Tibial artery (tissue), 4 donors: ENCODE measurements at regions not wholly inside any gene's neighbourhood (a gene's known extent, or its start where the extent isn't known, plus 50 kb on each side); places are given as distances from the start of the nearest gene placed in this dataset.

ENCODE experiments used
- DNase-seq, 2 donors: peaks; one replicate each; pipeline ENCODE4 v3.0.0-alpha.2; 2019
- H3K27ac ChIP-seq, 2 donors: fragments of 200-600 bp; sonication (generic) in 1 of 2; 1 replicate in 1 of 2; 2 replicates in 1 of 2; pipeline ENCODE4 v1.5.1; 2018 to 2019; ENCODE audit warnings: mild to moderate bottlenecking in 1 of 2
- H3K27me3 ChIP-seq, 2 donors: fragments of 200-600 bp; sonication (generic) in 1 of 2; one replicate each; pipeline versions ENCODE4 v1.5.1 to v1.6.0; 2016 to 2019
- H3K36me3 ChIP-seq, 3 donors: fragments of 200-600 bp; sonication (generic) in 2 of 3; one replicate each; pipeline ENCODE4 v1.5.1; 2016 to 2019; ENCODE audit warnings: mild to moderate bottlenecking in 2 of 3
- H3K4me1 ChIP-seq, 4 donors: fragments of 200-600 bp; sonication (generic) in 2 of 4; 1 replicate in 3 of 4; 2 replicates in 1 of 4; pipeline ENCODE4 v1.5.1; 2016 to 2019
- H3K4me3 ChIP-seq, 2 donors: fragments of 200-600 bp; sonication (generic) in 1 of 2; 1 replicate in 1 of 2; 2 replicates in 1 of 2; pipeline ENCODE4 v1.5.1; 2018 to 2019; ENCODE audit warnings: mild to moderate bottlenecking in 2 of 2
- H3K9me3 ChIP-seq, 3 donors: fragments of 200-600 bp; sonication (generic) in 1 of 3; one replicate each; pipeline ENCODE4 v1.5.1; 2016 to 2019
- intact Hi-C: fragments of 100-400 bp; cut with DNase I; formaldehyde crosslinking; loops from one replicate; pipeline ENCODE4 v1.15.0; 2023; ENCODE audit warnings: low total_unique reads
- TF ChIP-seq, protein P1 (sequence below), 2 experiments: fragments of 200-600 bp in 1 of 2; fragments of 450-650 bp in 1 of 2; IDR thresholded peaks; one replicate each; pipeline ENCODE4 v1.5.1; 2017 to 2019; ENCODE audit warnings: antibody characterized with exemption in 2 of 2, mild to moderate bottlenecking in 1 of 2, moderate library complexity in 1 of 2

DNA sequence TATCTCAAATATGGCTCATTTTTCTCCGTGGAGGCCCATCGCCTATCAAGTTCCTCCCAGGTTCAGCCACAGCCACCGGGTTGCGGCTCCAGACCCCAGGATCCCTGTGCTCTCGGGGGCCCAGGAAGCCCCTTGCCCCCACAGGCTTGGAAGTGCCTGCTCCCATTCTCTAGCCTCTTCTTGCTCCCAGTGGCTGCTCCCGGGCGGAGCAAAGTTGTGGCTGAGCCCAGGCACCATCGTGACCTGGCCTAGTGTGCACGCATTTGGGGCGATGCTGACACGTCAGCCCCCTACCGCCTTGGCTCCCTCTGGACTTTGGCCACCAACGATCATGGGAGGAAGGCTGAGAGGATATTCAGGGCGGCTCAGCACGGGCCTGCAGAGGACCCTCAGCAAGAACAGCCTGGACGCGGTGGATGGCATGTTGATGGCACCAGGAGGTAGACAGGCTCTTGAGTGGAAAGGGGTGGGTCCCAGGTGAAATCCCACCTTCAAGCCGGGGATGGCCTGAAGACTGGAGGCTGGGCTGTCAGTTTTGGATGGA lies 419.4 kb upstream of the AGA start:
- no peaks in the 10 kb centered on the region for H3K4me1 ChIP-seq
- no peaks in the 10 kb centered on the region for H3K27me3 ChIP-seq
- no peaks in the 10 kb centered on the region for H3K36me3 ChIP-seq
- no peak overlapping the region for H3K27ac ChIP-seq
- DNase-seq: no peak
- TF ChIP-seq, protein P1, sequence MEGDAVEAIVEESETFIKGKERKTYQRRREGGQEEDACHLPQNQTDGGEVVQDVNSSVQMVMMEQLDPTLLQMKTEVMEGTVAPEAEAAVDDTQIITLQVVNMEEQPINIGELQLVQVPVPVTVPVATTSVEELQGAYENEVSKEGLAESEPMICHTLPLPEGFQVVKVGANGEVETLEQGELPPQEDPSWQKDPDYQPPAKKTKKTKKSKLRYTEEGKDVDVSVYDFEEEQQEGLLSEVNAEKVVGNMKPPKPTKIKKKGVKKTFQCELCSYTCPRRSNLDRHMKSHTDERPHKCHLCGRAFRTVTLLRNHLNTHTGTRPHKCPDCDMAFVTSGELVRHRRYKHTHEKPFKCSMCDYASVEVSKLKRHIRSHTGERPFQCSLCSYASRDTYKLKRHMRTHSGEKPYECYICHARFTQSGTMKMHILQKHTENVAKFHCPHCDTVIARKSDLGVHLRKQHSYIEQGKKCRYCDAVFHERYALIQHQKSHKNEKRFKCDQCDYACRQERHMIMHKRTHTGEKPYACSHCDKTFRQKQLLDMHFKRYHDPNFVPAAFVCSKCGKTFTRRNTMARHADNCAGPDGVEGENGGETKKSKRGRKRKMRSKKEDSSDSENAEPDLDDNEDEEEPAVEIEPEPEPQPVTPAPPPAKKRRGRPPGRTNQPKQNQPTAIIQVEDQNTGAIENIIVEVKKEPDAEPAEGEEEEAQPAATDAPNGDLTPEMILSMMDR (IDR thresholded peaks at IDR 0.05): no peak
- no peak overlapping the region for H3K4me3 ChIP-seq
- no peaks in the 10 kb centered on the region for H3K9me3 ChIP-seq
- intact Hi-C loops: no loop called here

GRCh38 chr4:177862541-177863176 lies 420.4 kb upstream of the AGA start:
- Histone ChIP-seq H3K9me3 (no peaks in the 10 kb centered on the region), H3K36me3 (no peaks in the 10 kb centered on the region), H3K27ac (no peak overlapping the region), H3K27me3 (no peaks in the 10 kb centered on the region), H3K4me1 (no peaks in the 10 kb centered on the region), H3K4me3 (no peak overlapping the region)
- TF ChIP-seq, protein P1 (IDR thresholded peaks at IDR 0.05): no peak
- intact Hi-C loops: no loop called here
- DNase-seq: no peak

DNA sequence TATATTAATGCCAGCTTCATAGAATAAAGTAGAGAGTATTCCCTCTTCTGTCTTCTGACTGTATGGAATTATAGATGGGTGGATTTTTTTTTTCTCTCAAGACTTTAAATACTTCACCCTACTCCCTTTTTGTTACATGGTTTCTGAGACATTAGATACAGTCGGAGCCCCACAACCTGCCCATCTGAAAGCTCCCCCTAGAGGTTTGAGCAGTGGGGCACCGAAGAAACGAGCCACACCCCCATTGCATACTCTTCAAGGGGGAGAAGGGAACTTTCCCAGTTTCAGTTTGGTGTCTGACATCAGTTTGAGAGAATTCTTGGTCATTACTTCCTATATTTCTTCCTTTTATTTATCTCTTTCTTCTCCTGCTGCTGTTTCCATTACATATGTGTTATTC lies 437.6 kb upstream of the AGA start:
- no peaks in the 10 kb centered on the region for H3K27me3 ChIP-seq
- H3K4me1 ChIP-seq: no peaks in the 10 kb centered on the region
- TF ChIP-seq, protein P1 (IDR thresholded peaks at IDR 0.05): no peak
- no peak for DNase-seq
- intact Hi-C loops: no loop called here
- H3K27ac ChIP-seq: no peak overlapping the region
- no peaks in the 10 kb centered on the region for H3K36me3 ChIP-seq
- no peak overlapping the region for H3K4me3 ChIP-seq
- no peaks in the 10 kb centered on the region for H3K9me3 ChIP-seq

GRCh38 chr4:177895136-177895535 lies 452.9 kb upstream of the AGA start:
- intact Hi-C loops: no loop called here
- no peak for DNase-seq
- H3K4me3 ChIP-seq: no peak overlapping the region
- TF ChIP-seq, protein P1 (IDR thresholded peaks at IDR 0.05): no peak
- H3K4me1 ChIP-seq: no peaks in the 10 kb centered on the region
- no peaks in the 10 kb centered on the region for H3K27me3 ChIP-seq
- no peaks in the 10 kb centered on the region for H3K36me3 ChIP-seq
- H3K27ac ChIP-seq: no peak overlapping the region
- no peaks in the 10 kb centered on the region for H3K9me3 ChIP-seq

DNA sequence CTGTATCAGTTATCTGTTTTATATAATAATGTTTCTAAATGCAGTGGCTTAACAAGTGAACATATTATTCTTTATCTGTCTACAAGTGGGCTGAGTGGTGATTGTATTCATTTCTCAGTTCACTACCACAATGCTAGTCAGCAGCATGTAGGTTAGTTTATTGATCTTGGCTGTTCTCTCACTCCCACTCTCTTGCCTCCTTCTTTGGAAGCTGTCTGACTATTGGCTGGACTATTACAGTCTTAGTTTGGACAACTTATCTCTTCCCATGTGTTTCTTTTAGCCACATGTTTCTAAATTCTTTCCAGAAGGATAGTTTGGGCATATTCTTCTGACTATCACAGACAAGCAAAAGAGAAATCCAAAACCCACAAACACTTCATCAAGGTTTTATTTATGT lies 459.5 kb upstream of the AGA start:
- H3K36me3 ChIP-seq: no peaks in the 10 kb centered on the region
- H3K9me3 ChIP-seq: peaks cover 0 to 4% (median 0%) of the 10 kb centered on the region in 3 donors
- intact Hi-C loops: no loop called here
- TF ChIP-seq, protein P1 (IDR thresholded peaks at IDR 0.05): no peak
- no peaks in the 10 kb centered on the region for H3K4me1 ChIP-seq
- DNase-seq: no peak
- no peak overlapping the region for H3K4me3 ChIP-seq
- no peak overlapping the region for H3K27ac ChIP-seq
- no peaks in the 10 kb centered on the region for H3K27me3 ChIP-seq
